OCI-LY3 (cell line): ENCODE measurements at regions not wholly inside any gene's neighbourhood (a gene's known extent, or its start where the extent isn't known, plus 50 kb on each side); places are given as distances from the start of the nearest gene placed in this dataset.

Experiments
- H2AFZ ChIP-seq: fragments of 200-600, 300-600 bp; shearing (Covaris generic); 2 replicates; pipeline ENCODE4 v1.6.0; 2014; ENCODE audit warnings: antibody characterized with exemption, low read depth, low read length
- H3K27ac ChIP-seq: fragments of 200-600, 300-600 bp; sonication (generic); 2 replicates; pipeline ENCODE4 v1.5.1; 2014; ENCODE audit warnings: mild to moderate bottlenecking, low read length, moderate library complexity, mixed read lengths
- H3K27me3 ChIP-seq: fragments of 200-600, 300-600 bp; sonication (generic); 2 replicates; pipeline ENCODE4 v1.6.1; 2014; ENCODE audit warnings: low read depth, low read length, mixed read lengths
- H3K36me3 ChIP-seq: fragments of 200-600, 300-600 bp; sonication (generic); replicated peaks from 2 replicates; pipeline ENCODE3; 2014; ENCODE audit warnings: low read depth, low read length, mixed read lengths
- H3K4me1 ChIP-seq: fragments of 300-600, 200-600 bp; sonication (generic); 2 replicates; pipeline ENCODE4 v1.6.1; 2014; ENCODE audit warnings: low read length, mixed read lengths
- H3K4me2 ChIP-seq: fragments of 200-600, 300-600 bp; sonication (generic); 2 replicates; pipeline ENCODE4 v1.6.1; 2014; ENCODE audit warnings: low read length, mixed read lengths
- H3K4me3 ChIP-seq: fragments of 300-600, 200-600 bp; sonication (generic); 2 replicates; pipeline ENCODE4 v1.5.1; 2014; ENCODE audit warnings: antibody characterized with exemption, mild to moderate bottlenecking, low read length, moderate library complexity
- H3K79me2 ChIP-seq: fragments of 300-600, 200-600 bp; shearing (Covaris generic); 2 replicates; pipeline ENCODE4 v1.6.1; 2014; ENCODE audit warnings: mild to moderate bottlenecking, low read length, mixed read lengths
- H3K9ac ChIP-seq: fragments of 300-600, 200-600 bp; shearing (Covaris generic); 2 replicates; pipeline ENCODE4 v1.6.0; 2014; ENCODE audit warnings: mild to moderate bottlenecking, low read length, moderate library complexity
- H3K9me3 ChIP-seq: fragments of 200-600, 300-600 bp; shearing (Covaris generic); 2 replicates; pipeline ENCODE4 v1.6.1; 2014; ENCODE audit warnings: low read length, mixed read lengths; ENCODE audit not compliant: insufficient read depth
- H4K20me1 ChIP-seq: fragments of 200-600, 300-600 bp; sonication (generic); 2 replicates; pipeline ENCODE4 v1.6.1; 2016; ENCODE audit warnings: low read length, mixed read lengths; ENCODE audit not compliant: insufficient read depth
- EZH2phosphoT487 ChIP-seq: fragments of 200-600 bp; shearing (Covaris generic); IDR thresholded peaks from 2 replicates; pipeline ENCODE4 v1.6.1; 2018; ENCODE audit warnings: antibody characterized with exemption, mixed run types, low read depth
- TF ChIP-seq, protein P1 (sequence below): fragments of 200-600, 300-600 bp; sonication (generic); IDR thresholded peaks from 2 replicates; pipeline ENCODE4 v1.5.1; 2014; ENCODE audit warnings: antibody characterized with exemption, low read length, low read depth

DNA sequence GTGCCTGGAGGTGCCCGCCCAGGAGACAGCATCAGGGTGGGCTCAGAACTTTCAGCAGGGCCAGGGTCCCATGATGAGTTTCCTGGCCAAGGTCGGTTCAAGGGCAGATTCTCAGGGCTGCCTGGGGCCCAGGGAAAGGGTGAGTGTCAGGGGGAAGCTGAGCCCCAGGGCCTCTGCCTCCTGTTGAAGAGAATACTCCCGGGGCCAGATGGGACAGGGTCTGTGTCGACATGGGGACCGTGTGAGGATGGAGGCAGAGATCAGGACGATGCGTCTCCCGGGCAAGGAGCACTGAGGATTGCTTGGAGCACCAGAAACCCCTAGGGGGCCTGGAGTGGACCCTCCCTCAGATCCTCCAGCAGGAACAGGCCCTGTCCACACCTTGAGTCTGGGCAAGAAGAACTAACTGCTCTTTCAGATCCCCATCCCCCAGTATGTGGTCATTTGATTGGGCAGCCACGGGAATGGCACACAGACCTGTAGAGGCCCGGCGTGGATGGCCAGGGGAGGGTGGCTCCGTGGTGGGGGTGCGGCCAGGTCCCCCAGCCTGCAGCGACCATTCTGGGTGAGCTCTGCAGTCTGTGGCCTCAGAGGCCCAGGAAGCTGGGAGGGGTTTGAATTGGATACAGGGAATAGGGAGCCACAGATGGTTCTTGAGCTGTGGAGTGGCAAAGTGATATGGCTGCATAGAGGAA is 1078.7 kb downstream of the BRD1 start:
- Histone ChIP-seq H3K36me3 (no peaks in the 10 kb centered on the region), H4K20me1 (no peaks in the 10 kb centered on the region), H3K27ac (no peak overlapping the region), H3K4me3 (no peak overlapping the region), H2AFZ (no peak overlapping the region), H3K79me2 (no peaks in the 10 kb centered on the region), H3K4me2 (no peak overlapping the region), H3K9ac (no peak overlapping the region), H3K9me3 (no peaks in the 10 kb centered on the region), H3K4me1 (no peaks in the 10 kb centered on the region), H3K27me3 (no peaks in the 10 kb centered on the region)
- TF ChIP-seq, protein P1, sequence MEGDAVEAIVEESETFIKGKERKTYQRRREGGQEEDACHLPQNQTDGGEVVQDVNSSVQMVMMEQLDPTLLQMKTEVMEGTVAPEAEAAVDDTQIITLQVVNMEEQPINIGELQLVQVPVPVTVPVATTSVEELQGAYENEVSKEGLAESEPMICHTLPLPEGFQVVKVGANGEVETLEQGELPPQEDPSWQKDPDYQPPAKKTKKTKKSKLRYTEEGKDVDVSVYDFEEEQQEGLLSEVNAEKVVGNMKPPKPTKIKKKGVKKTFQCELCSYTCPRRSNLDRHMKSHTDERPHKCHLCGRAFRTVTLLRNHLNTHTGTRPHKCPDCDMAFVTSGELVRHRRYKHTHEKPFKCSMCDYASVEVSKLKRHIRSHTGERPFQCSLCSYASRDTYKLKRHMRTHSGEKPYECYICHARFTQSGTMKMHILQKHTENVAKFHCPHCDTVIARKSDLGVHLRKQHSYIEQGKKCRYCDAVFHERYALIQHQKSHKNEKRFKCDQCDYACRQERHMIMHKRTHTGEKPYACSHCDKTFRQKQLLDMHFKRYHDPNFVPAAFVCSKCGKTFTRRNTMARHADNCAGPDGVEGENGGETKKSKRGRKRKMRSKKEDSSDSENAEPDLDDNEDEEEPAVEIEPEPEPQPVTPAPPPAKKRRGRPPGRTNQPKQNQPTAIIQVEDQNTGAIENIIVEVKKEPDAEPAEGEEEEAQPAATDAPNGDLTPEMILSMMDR, result no peak
- no peak for TF ChIP-seq EZH2phosphoT487

DNA sequence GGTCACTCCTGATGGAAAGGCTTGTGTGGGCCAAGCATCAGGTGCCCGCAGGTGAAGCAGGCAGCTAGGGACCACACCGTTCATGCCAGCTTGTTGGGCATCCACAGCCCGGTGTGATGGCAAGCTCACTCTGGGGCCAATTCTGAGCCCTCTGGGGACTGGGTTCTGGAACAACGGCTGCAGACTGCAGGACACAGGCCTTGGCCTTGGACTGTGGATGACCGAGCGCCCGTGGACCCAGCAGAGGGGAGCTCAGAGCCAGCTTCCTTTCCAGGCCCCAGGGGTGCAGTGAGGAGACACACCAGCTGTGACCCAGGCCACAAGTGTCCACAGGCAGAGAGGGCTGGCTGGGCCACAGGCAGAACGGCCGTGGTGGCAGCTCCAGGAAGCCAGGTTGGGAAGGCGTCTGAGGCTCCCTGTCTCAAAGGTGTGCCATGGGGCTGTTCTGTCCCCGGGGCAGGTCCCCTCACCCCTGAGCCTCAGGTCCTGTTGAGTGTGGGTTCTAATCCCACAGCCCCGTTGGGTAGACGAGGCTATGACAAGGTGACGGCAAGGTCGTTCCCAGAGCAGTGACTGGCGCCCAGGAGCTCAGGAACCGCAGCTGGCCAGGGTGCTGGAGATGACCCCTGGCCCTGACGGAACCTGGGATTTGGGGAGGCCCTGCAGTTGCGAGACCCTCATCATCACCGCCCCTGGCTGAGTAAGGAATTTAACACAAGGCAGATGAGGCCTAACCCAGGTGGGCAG is 1079.4 kb downstream of the BRD1 start:
- no peak overlapping the region for H3K4me3 ChIP-seq
- H3K79me2 ChIP-seq, result no peaks in the 10 kb centered on the region
- no peaks in the 10 kb centered on the region for H3K27me3 ChIP-seq
- H3K27ac ChIP-seq, result no peak overlapping the region
- TF ChIP-seq, protein P1, result no peak
- no peak for TF ChIP-seq EZH2phosphoT487
- no peaks in the 10 kb centered on the region for H4K20me1 ChIP-seq
- no peak overlapping the region for H2AFZ ChIP-seq
- no peaks in the 10 kb centered on the region for H3K9me3 ChIP-seq
- H3K4me2 ChIP-seq, result no peak overlapping the region
- H3K4me1 ChIP-seq, result no peaks in the 10 kb centered on the region
- no peaks in the 10 kb centered on the region for H3K36me3 ChIP-seq
- H3K9ac ChIP-seq, result no peak overlapping the region

DNA sequence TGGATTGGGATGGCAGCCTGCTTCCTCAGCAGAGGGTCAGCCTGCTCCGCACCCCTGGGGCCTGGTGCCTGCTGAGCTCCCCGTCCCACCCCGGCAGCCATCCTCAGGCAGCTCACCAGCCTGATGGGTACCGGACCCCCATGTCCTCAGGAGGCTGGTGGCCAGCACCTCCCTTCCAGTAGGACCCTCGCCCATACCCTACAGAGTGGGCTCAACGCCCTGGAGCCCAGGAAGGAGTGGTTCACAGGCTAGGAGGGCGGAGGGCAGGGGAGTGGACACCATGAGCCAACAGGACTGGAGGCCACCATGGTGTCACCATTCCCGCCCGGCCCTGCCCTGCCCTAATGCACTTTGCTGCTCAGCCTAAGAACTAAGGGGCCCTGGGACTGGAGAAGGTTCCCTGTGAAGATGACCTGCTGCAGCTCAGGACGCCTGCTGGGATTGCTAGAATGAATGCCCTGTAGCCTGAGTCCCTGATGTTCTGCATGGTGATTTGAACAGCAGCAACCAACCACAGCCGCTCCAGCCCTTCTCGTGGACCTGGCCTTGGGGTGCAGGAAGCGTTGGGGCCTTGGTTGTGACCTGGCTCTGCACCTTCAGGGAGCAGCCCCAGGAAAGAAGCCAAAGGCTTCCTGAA is 1080.8 kb downstream of the BRD1 start:
- H3K27ac ChIP-seq, result no peak overlapping the region

More for the DNA sequence above, 1080.8 kb downstream of the BRD1 start:
- H4K20me1 ChIP-seq, result no peaks in the 10 kb centered on the region
- H3K9ac ChIP-seq, result no peak overlapping the region
- no peaks in the 10 kb centered on the region for H3K27me3 ChIP-seq
- no peak overlapping the region for H3K4me3 ChIP-seq
- no peaks in the 10 kb centered on the region for H3K79me2 ChIP-seq
- TF ChIP-seq, protein P1, result no peak
- TF ChIP-seq EZH2phosphoT487, result no peak
- H3K36me3 ChIP-seq, result no peaks in the 10 kb centered on the region
- no peaks in the 10 kb centered on the region for H3K9me3 ChIP-seq
- H3K4me1 ChIP-seq, result no peaks in the 10 kb centered on the region
- no peak overlapping the region for H2AFZ ChIP-seq
- no peak overlapping the region for H3K4me2 ChIP-seq
